Neural crest cell (in vitro differentiated cells): ENCODE measurements at regions not wholly inside any gene's neighbourhood (a gene's known extent, or its start where the extent isn't known, plus 50 kb on each side); places are given as distances from the start of the nearest gene placed in this dataset.

Experiments
- DNase-seq: peaks from one replicate; pipeline ENCODE4 v3.0.0; 2021; ENCODE audit warnings: low read depth, mixed read lengths, low spot score
- H3K27ac Mint-ChIP-seq: one replicate; pipeline ENCODE4 v1.8.0; 2021; ENCODE audit warnings: mild to moderate bottlenecking, mixed read lengths; ENCODE audit not compliant: unreplicated experiment
- H3K27me3 Mint-ChIP-seq: 2 replicates; pipeline ENCODE4 v1.8.0; 2021; ENCODE audit warnings: low read depth, mild to moderate bottlenecking, mixed read lengths
- H3K36me3 Mint-ChIP-seq: 2 replicates; pipeline ENCODE4 v1.8.0; 2021; ENCODE audit warnings: low read depth, mild to moderate bottlenecking, mixed read lengths
- H3K4me1 Mint-ChIP-seq: 2 replicates; pipeline ENCODE4 v1.8.0; 2021; ENCODE audit warnings: mixed read lengths
- H3K4me3 Mint-ChIP-seq: one replicate; pipeline ENCODE4 v1.8.0; 2021; ENCODE audit warnings: mild to moderate bottlenecking, mixed read lengths
- H3K9me3 Mint-ChIP-seq: 2 replicates; pipeline ENCODE4 v1.8.0; 2021; ENCODE audit warnings: mixed read lengths
- TF ChIP-seq, protein P1 (sequence below): fragments of 200-600 bp; sonication (generic); conservative IDR thresholded peaks from 2 replicates; pipeline ENCODE4 v1.5.0; 2021; ENCODE audit warnings: antibody characterized with exemption, mild to moderate bottlenecking

- Mint-ChIP-seq H3K27me3 (no peaks in the 10 kb centered on the region), H3K9me3 (peaks cover 8% of the 10 kb centered on the region), H3K4me3 (no peak overlapping the region), H3K36me3 (no peaks in the 10 kb centered on the region), H3K27ac (peak overlapping the region; percentile 58), H3K4me1 (no peaks in the 10 kb centered on the region)
- TF ChIP-seq, protein P1, sequence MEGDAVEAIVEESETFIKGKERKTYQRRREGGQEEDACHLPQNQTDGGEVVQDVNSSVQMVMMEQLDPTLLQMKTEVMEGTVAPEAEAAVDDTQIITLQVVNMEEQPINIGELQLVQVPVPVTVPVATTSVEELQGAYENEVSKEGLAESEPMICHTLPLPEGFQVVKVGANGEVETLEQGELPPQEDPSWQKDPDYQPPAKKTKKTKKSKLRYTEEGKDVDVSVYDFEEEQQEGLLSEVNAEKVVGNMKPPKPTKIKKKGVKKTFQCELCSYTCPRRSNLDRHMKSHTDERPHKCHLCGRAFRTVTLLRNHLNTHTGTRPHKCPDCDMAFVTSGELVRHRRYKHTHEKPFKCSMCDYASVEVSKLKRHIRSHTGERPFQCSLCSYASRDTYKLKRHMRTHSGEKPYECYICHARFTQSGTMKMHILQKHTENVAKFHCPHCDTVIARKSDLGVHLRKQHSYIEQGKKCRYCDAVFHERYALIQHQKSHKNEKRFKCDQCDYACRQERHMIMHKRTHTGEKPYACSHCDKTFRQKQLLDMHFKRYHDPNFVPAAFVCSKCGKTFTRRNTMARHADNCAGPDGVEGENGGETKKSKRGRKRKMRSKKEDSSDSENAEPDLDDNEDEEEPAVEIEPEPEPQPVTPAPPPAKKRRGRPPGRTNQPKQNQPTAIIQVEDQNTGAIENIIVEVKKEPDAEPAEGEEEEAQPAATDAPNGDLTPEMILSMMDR = no peak
- DNase-seq = no peak
Measured at GRCh38 chr14:75350505-75351060, 72.0 kb downstream of the FOS start.

- TF ChIP-seq, protein P1 = no peak
- no peaks in the 10 kb centered on the region for H3K9me3 Mint-ChIP-seq
- DNase-seq = no peak
- no peak overlapping the region for H3K27ac Mint-ChIP-seq
- no peaks in the 10 kb centered on the region for H3K4me1 Mint-ChIP-seq
- peaks cover 4% of the 10 kb centered on the region for H3K27me3 Mint-ChIP-seq
- H3K36me3 Mint-ChIP-seq = no peaks in the 10 kb centered on the region
- H3K4me3 Mint-ChIP-seq = no peak overlapping the region
Measured at GRCh38 chr14:75359098-75359497, 68.7 kb upstream of the JDP2 start.

GRCh38 chr14:75361041-75361440, 66.8 kb upstream of the JDP2 start:
- no peak for DNase-seq
- H3K4me1 Mint-ChIP-seq = no peaks in the 10 kb centered on the region
- no peak overlapping the region for H3K27ac Mint-ChIP-seq
- H3K9me3 Mint-ChIP-seq = no peaks in the 10 kb centered on the region
- peaks cover 15% of the 10 kb centered on the region for H3K27me3 Mint-ChIP-seq
- H3K4me3 Mint-ChIP-seq = no peak overlapping the region
- TF ChIP-seq, protein P1 = no peak
- H3K36me3 Mint-ChIP-seq = no peaks in the 10 kb centered on the region

GRCh38 chr14:75361751-75362433, 65.9 kb upstream of the JDP2 start:
- H3K36me3 Mint-ChIP-seq = no peaks in the 10 kb centered on the region
- TF ChIP-seq, protein P1 = no peak
- H3K27ac Mint-ChIP-seq = no peak overlapping the region
- no peaks in the 10 kb centered on the region for H3K4me1 Mint-ChIP-seq
- no peaks in the 10 kb centered on the region for H3K9me3 Mint-ChIP-seq
- no peak overlapping the region for H3K4me3 Mint-ChIP-seq
- DNase-seq = no peak
- peaks cover 15% of the 10 kb centered on the region for H3K27me3 Mint-ChIP-seq

DNA sequence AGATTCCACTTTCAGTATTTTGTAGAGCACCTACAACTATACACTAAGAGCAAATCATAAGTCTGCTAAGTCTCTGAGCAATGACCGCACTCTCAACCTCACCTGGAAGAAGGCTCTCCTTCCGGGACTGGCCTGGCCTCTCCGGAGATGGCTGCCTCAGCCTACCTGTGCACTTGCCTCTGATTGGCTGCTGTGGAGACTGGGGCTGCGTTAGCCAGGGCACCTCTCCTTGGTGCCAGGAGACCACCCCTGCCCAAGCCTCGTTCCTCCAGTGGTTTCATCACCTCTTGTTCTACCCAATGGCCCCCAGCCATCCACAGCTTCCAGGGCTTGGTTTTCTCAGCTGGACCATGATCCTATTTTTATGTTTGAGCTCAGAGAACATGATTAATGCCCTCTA, 64.7 kb upstream of the JDP2 start:
- DNase-seq = no peak
- no peaks in the 10 kb centered on the region for H3K9me3 Mint-ChIP-seq
- no peak overlapping the region for H3K4me3 Mint-ChIP-seq
- H3K27ac Mint-ChIP-seq = no peak overlapping the region
- TF ChIP-seq, protein P1 = no peak
- H3K36me3 Mint-ChIP-seq = no peaks in the 10 kb centered on the region
- no peaks in the 10 kb centered on the region for H3K4me1 Mint-ChIP-seq
- peaks cover 15% of the 10 kb centered on the region for H3K27me3 Mint-ChIP-seq
